K562 (cell line): ENCODE measurements at regions not wholly inside any gene's neighbourhood (a gene's known extent, or its start where the extent isn't known, plus 50 kb on each side); places are given as distances from the start of the nearest gene placed in this dataset.
A peak's percentile ranks its signal among the peaks of the same experiment; 100 is the strongest.

Experiments
- CREM ChIP-seq: IDR thresholded peaks from 2 replicates; pipeline ENCODE4 v1.6.1; 2014; ENCODE audit warnings: antibody characterized with exemption, low read depth
- CTCF ChIP-seq, 3 experiments: IDR thresholded peaks in 2 of 3; conservative IDR thresholded peaks in 1 of 3; 2 replicates each; pipeline ENCODE4 v1.5.1; 2011 to 2012; ENCODE audit warnings: low read length in 3 of 3, mild to moderate bottlenecking in 3 of 3, control low read depth in 2 of 3, improper control_type of control experiment in 1 of 3, inconsistent platforms in 1 of 3, low read depth in 1 of 3, mixed read lengths in 1 of 3, moderate library complexity in 1 of 3; ENCODE audit not compliant: insufficient read depth in 2 of 3
- NRF1 ChIP-seq, 2 experiments: fragments of 450-650 bp; IDR thresholded peaks in 1 of 2; conservative IDR thresholded peaks in 1 of 2; 2 replicates each; pipeline ENCODE4 v1.6.1; 2014; ENCODE audit warnings: mild to moderate bottlenecking in 2 of 2
- RAD21 ChIP-seq, 2 experiments: fragments of 250-450 bp in 1 of 2; fragments of 450-650 bp in 1 of 2; sonication (Bioruptor Pico) in 1 of 2; formaldehyde crosslinking in 1 of 2; IDR thresholded peaks in 1 of 2; conservative IDR thresholded peaks in 1 of 2; 2 replicates each; pipeline versions ENCODE4 v1.4.0 to v1.8.0; 2020 to 2022; ENCODE audit warnings: mild to moderate bottlenecking in 2 of 2, moderate library complexity in 1 of 2
- RB1 ChIP-seq: fragments of 450-650 bp; IDR thresholded peaks from 2 replicates; pipeline ENCODE4 v1.6.1; 2017; ENCODE audit warnings: low read depth, mild to moderate bottlenecking
- REST ChIP-seq, 2 experiments: fragments of 450-650 bp; formaldehyde crosslinking in 1 of 2; IDR thresholded peaks; 2 replicates each; pipeline versions ENCODE4 v1.4.0 to v1.6.1; 2014 to 2020; ENCODE audit warnings: mild to moderate bottlenecking in 2 of 2, borderline replicate concordance in 1 of 2, low read depth in 1 of 2
- SMARCA4 ChIP-seq: fragments of 450-650 bp; IDR thresholded peaks from 2 replicates; pipeline ENCODE4 v1.6.1; 2016
- TRIM25 ChIP-seq: fragments of 450-650 bp; IDR thresholded peaks from 2 replicates; pipeline ENCODE4 v1.7.0; 2016; ENCODE audit warnings: borderline replicate concordance
- XRCC5 ChIP-seq: fragments of 200-400 bp; formaldehyde crosslinking; IDR thresholded peaks from 2 replicates; pipeline ENCODE4 v1.6.1; 2017; ENCODE audit warnings: low read depth, mild to moderate bottlenecking, low read length
- ZNF512 ChIP-seq: IDR thresholded peaks from 2 replicates; pipeline ENCODE4 v1.6.1; 2016; ENCODE audit warnings: missing genetic modification characterization, missing compliant biosample characterization
- ZNF785 ChIP-seq: fragments of 250-450 bp; sonication (Bioruptor Pico); IDR thresholded peaks from 2 replicates; pipeline ENCODE4 v1.4.0; 2020; ENCODE audit warnings: mild to moderate bottlenecking

GRCh38 chr1:175887981-175888428 lies 144.6 kb upstream of the TNR start (continued):
- TF ChIP-seq REST (IDR thresholded peaks at IDR 0.05; ENCODE audit: borderline replicate concordance) (0 out of 2 replicates have a peak, but pooled peaks have one; percentile 12), REST (CRISPR knock-in tag; IDR thresholded peaks at IDR 0.05; ENCODE audit: low read depth) (no peak), NRF1 (conservative IDR thresholded peaks at IDR 0.05 in 1 of 2, IDR thresholded peaks at IDR 0.05 in 1 of 2) (peak; percentile 22 to 46; a peak in 2 of 4 replicates), CTCF (IDR thresholded peaks at IDR 0.05 in 2 of 3, conservative IDR thresholded peaks at IDR 0.05 in 1 of 3; ENCODE audit: insufficient read depth in 2 of 3, low read depth in 1 of 3, low read length in 3 of 3) (peak; percentile 82 to 93 (median 83)), ZNF785 (no peak), SMARCA4 (no peak), XRCC5 (0 out of 2 replicates have a peak, but pooled peaks have one; percentile 26), TRIM25 (no peak), RAD21 (CRISPR knock-in tag; conservative IDR thresholded peaks at IDR 0.05 in 1 of 2, IDR thresholded peaks at IDR 0.05 in 1 of 2) (peak; percentile 59 to 69), RB1 (0 out of 2 replicates have a peak, but pooled peaks have one; percentile 21), ZNF512 (tag) (no peak), CREM (peak; percentile 22; the same call in 1 of the 2 replicates)
